Stimulated activated CD4-positive, alpha-beta T cell treated with anti-CD3 and anti-CD28 coated beads, Interleukin-1b, Interleukin-23, amount 100 ng/mL, for 48 hours (primary cell): ENCODE measurements at regions not wholly inside any gene's neighbourhood (a gene's known extent, or its start where the extent isn't known, plus 50 kb on each side); places are given as distances from the start of the nearest gene placed in this dataset.

ENCODE experiments used
- DNase-seq: peaks from one replicate; pipeline ENCODE4 v3.0.0-alpha.2; 2020

DNA sequence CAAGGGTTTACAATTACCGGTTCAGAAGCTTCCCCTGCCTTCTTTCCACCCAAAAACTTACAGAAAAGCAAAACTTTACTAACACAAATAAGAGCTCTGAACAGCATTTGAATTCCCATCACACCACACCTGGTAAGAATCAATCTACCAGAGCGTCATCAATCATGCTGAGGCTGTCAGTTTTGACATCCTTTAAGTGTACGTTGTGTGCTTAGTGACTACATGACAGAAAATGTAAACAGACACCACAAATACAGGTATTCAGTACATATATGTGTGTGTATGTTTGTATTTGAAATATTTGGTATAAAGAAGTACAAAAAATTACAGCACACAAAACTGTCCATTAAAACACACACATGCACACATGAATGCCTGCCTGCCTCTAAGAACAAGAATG lies 523.5 kb downstream of the TMEM182 start:
- DNase-seq, result no peak

DNA sequence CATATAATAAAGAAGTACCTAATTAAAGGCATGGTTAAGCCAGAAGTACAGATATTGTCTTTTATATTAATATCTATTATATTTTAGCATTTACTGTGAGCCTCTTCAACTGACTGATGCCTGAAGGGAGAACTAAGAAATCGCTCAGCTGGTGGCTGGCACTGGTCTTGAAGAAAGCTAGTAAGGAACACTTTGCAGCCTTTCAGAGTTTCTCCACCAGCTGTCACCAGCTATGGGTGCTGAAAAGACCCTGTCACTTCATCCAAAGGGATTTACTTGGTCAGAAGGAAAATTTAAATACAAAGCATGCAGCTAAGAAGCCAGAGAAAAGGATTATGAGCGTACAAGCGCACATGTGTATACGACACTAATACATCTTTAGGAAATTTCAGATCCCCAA lies 525.9 kb downstream of the TMEM182 start:
- DNase-seq, result no peak

DNA sequence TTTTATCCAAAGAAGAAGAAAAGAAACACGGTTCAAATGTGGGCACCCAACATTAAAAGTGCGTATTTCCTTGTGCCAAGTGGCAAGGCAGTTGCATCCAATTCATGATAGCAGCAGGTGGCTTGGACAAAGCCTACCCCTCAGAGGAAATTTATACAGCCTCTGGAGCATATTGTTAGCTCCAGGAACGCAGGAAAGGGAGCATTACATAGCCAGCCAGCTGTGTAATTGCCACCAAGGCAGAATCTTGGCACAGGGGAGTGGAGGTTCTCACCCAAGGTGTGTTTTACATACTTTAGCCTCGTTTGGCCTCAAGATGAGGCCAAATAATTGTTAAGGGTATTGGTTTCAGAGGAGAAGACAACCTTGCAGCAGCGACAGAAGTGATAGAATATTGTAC lies 526.9 kb downstream of the TMEM182 start:
- no peak for DNase-seq

DNA sequence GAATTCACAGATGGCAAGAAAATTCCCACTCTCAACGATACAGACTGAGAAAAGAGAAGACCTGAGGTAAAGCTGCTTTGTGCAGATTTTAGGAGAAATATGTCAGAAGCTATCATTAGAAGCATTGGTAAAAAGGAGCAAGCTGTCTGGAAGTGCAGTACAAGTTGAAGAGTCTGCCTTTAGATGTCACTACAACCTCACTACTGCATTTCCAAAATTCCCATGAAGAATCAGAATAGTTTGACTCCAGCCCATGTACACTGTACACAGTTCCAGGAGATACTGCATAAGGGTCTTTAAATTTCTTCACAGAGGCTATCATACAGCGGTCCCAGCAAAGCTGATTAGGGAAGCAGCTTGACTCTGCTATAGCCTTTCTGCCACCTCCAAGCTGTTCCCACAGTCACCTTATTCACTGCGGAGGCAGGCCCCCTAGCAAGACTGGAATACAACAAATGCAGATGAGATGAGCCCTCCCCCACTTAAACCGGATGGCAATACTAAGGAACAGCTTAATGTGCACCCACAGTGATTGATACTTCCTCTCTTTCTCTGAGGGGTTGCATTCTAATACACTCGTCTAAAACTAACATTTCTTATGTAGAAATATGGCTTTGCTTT lies 527.4 kb downstream of the TMEM182 start:
- DNase-seq, result no peak

DNA sequence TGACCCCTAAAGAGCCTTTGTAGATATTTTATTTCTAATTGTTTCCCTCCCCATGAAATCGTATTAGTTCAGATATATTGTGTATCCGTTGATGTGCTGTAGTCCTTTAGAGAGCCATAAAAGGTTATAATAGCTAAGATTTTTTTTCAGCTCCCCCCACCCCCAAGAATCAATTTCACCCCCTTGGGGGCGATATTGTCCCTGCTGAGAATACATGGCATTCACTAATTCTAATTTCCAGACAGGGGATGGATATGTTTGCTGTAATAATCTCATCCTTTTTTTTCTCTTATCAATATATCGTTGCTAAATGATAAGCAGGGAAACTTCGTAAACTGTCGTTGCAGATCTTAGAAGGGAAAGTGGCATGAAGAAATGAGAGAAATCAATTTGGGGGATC lies 530.7 kb downstream of the TMEM182 start:
- DNase-seq, result no peak

DNA sequence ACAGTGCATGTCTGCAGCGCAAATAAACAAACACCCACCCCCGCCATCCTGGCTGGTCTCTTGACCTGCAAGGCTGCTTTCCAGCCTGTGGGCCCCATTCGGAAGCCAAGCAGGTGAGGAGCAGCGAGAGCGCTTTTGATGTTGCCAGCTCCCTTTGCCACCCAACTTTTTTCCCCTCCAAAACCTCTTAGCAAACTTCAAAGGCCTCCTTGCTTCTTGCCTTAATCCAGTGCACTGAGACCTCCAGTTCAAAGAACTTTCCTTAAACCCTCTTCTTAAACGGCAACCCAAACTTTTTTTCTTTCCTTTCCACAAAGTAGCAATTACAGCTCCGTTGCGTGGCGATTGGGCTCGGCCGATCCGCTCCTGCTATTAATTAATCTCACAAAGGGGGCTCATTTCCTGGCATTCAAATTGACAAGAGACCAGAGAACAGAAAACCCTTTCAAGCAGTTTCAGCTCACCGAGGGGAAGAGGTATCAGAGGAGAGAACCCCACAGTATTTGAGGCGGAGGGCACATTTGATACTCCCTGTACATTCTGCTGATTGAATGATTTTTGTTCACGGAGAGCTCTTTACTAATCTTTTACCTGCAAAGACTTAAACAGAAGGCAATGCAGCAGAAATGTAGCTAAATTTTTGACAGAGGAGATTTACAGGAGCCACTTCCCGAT lies 531.4 kb downstream of the TMEM182 start:
- no peak for DNase-seq

DNA sequence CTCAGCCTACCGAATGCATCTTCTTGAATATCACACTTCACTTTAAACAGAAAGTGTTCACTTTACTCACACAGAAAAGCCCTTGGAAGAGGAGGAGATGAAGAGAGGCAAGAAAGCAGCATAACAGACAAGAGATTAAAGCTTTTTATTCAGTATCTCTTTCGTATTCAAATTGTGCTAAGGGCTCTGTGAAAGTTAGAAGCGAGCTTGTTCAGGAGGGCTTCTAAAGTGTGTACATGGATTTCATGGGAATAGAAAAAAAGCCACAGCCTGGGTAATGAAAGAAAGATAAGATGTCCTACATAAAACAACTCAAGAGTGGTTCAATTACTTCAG lies 531.9 kb downstream of the TMEM182 start:
- no peak for DNase-seq

DNA sequence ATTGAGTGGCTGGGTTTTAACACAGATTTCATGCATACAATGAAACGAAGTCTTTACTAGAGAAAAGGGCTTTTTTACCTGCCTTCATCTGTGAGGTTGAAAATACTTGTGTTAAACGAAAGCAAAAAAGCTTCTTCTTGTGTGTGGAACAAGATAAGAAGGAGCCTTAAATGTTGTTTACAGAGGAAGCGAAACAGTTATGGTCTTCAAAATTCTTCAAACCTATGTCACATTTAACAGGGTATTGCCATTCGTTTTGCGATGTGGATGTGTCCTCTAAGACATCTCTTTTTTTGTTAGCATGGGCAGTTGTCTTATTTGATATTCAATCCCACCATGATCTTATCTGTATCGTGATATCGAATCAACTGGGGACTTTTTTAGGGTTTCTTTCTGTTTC lies 532.6 kb downstream of the TMEM182 start:
- no peak for DNase-seq

DNA sequence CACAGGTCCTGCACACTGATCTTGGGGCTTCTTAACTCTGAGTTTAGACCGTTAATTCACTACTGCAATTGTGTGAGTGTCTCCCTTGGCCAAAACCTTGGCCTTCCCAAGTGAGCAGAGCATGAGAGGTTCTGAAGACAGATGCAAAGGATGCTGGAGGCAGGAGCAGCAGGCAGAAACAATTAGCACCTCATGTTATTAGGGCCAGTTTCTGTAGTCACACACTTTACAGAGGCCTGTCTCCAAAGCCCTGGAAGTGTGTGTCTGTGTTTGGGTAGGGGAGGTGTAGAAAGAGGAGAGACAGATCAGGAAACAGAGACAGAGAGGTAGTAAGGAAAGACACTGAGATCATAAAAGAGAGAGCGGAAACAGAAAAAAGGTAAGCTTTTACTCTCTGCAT lies 533.8 kb downstream of the TMEM182 start:
- DNase-seq, result no peak

DNA sequence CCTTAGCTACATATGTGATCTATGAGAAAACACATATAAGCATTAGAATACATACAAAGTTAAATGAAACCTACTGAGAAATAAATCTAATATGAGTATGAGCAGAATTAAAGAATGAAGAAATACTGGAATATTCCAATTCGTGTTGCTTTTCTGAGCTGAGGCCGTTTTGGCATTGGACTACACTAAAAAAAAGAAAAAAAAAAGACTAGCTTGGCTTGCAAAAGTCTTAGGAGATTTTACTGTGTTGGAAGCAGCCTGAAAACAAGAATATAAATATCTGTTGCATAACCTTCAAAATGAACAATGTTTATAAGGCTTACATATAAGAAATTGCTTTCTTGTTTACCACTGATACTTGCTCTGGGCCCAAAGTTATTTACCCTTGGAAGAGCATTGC lies 562.8 kb downstream of the TMEM182 start:
- DNase-seq, result no peak

DNA sequence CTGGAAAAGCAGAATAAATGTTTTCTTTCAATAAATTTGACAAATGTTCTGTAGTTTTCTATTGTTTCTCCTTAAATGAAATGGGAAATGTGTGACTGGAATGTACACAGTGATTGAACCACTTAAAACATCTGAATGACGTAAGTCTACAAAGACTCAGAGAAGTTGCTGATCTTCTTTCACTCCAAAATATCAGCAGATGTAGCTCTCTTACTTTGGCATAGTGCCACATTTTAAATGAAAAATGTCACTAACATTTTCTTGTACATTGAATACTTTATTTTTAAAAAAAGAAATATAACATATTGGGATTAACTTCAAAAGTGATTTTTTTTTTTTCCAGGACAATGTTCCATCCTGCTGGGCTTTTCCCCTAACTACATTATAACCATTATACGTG lies 565.6 kb downstream of the TMEM182 start:
- no peak for DNase-seq

DNA sequence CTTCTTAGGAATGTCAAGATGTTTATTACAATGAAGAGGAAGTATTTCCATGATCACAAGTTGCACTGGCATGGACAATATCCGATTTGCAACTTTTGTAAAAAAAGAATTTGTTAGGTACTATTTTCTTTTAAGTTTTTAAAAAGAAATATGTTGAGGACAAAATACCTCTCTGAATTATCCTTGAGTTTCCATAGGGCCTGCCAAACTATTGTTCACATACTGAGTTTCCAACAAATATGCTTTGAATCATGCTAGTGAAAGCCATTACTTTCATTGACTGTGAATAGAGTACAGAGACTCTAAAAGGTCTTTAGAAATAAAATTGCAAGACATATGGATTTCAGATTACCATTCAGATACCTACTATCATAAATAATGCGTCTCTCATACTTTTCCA lies 566.1 kb downstream of the TMEM182 start:
- no peak for DNase-seq

DNA sequence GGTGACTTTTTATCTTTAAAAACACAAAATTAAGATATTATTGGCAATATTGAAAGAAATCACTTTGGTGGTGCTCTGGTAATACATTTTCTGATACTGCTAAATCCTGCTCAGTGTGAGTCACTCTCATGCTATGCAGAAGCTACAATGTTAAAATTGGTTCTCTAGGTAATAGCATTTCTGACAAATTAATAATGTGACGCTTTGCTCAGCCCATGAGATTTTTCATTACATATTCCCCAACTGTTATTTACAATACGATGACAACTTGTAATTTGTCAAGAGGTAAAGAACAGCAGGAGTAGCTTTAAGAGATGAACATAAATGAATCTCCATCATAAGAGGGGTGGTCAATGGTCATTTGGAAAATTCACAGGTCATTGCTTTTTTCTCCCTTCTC lies 573.6 kb downstream of the TMEM182 start:
- DNase-seq, result no peak

DNA sequence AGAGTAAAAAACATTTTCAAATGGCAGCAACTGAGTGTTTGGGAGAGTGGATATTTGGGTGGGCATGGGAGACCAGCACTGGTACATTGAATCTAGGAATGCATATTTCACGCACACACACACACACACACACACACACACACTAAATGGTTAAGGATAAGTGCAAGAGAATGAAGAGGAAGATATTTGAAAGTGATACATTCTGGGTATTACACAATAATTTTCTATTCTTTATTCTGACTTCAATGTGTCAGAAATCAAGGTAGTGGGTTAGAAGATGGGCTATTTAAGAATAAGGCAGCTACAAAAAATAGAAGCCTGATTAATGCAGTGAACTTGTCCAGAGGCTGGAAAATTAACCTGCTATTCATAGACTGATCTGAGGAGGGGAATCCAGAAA lies 577.0 kb downstream of the TMEM182 start:
- no peak for DNase-seq

DNA sequence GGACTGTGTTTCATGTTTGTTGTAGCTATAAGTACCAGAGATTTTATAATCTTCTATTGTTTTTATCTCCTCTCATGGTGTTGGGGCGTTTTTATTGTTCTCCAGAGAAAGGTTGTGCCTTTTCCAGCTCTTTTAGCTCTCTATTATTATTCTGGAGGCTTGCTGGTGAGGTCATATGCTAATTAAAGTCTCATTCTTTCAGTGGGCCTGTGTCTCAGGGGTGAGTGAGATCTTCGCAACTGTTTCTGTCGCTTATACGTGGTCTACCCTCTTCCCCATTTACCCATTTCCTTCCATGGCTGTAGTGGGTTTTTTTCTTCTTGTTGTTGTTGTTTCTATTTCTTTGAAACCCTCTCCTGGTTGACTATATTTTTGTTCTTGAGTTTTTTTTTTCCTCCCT lies 584.9 kb downstream of the TMEM182 start:
- no peak for DNase-seq

DNA sequence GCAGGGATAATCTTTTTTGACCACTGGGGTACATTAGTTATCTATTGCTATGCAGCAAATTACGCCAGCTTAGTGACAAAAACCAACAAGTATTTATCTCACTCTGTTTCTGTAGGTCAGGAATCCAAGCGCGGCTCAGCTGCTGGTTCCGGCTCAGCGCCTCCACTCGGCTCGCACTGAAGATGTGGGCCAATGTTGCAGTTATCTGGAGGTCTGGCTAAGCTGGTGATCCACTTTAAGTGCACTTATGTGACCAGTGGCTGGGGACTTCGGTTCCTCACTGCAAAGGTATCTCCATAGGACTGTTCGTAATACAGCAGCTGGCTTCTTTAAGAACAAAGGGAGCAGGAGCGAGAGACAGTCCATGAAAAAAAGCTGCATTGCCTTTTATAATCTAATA lies 591.9 kb downstream of the TMEM182 start:
- no peak for DNase-seq

DNA sequence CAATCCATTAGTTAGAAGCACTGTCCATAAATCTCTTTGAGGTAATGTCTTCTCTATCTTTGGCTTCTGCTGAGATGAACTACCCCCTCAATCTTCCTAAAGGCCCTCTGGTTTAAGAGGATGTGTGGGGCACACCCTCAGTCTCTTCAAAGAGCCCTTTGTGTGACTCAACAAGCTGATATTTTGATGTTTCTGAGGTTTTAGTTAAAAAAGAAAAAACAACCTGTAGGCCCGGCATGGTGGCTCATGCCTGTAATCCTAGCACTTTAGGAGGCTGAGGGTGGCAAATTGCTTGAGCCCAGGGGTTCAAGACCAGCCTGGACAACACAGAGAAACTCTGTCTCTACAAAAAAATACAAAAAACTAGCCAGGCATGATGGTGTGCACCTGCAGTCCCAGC lies 593.5 kb downstream of the TMEM182 start:
- DNase-seq, result no peak

DNA sequence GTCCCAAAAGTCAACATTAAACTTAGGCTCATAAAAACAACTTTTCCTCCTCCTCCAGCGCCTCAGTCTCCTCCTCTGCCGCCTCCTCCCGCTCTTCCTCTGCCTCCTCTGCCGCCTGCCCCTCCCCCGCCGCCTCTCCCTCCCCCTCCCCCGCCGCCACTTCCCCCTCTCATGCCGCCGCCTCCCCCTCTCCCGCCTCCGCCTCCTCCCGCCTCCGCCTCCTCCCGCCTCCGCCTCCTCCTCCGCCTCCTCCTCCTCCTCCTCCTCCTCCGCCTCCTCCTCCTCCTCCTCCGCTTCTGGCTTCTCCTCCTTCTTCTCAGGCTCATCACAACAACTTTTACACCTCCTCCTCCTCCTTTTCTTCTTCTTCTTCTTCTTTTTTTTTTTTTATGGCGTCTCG lies 599.9 kb downstream of the TMEM182 start:
- DNase-seq, result no peak

DNA sequence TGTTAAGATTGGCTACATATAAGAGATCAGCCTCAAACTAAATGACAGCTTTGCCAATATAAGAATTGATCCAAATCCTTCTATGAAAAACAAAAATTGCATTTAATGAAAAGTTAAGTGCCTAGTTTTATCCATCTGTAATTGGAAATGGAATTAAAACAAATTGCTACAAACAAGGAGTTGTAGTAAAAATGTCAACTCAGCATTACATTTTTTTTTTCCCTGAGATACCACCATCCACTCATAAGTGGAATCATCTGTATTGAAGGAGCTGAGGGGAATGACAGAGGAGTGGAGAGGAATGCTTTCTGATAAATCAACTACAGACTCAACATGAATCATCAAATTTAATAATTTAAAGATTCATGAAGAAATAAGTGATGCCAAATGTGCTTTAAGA lies 601.8 kb downstream of the TMEM182 start:
- DNase-seq, result no peak

DNA sequence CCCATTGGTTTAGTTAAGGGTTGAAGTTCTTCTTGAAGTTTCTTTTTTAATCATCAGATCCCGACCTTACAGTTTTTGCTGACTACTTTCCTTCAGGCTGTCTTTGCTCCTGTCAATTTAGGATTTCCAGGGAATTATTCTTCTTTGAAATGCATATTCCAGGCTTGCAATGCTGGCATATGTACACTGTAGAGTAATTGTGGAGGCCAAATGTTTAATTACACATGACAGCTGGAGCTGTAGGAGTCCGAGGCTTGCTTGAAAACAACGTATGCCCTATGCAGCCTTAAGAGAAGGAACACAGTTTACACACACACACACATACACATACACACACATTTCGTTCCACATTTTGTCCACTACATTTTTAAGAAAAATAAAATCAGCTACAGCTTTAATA lies 602.3 kb downstream of the TMEM182 start:
- no peak for DNase-seq

DNA sequence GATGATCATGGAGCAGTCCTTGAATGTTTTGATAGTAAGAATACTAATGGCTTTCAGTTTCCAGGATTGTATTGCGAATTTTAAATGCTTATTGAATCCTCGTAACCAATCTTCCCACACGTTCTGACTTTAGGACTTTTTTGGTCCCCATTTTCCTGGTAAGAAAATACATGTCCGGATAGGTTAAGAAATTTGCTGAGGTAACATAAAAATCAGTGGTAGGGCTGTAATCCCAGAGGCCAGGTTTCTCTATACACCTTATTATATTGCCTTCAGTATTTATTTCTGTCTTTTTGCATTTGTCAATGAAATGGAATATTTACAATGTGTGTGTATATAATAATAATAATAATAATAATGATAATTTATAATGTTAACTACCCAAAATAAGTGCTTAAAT lies 603.2 kb downstream of the TMEM182 start:
- DNase-seq, result no peak

DNA sequence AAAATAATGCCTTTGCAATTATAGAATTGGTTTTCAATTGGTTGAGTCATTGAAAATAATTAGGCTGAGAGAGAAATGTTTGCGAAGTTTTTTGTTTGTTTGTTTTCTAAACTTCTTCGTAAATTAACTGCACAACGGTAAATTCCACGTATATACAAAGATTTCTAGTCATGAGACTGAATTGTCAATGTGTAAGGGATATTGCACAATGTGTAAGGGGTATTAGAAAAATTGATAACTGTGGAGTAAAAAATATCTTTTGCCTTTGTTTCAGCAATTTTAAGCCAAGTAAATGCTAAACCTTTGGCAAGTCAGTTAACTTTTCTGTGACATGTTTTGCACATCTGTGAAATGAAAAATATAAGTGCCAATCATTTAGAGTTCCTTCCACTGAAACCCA lies 606.0 kb downstream of the TMEM182 start:
- DNase-seq, result no peak

DNA sequence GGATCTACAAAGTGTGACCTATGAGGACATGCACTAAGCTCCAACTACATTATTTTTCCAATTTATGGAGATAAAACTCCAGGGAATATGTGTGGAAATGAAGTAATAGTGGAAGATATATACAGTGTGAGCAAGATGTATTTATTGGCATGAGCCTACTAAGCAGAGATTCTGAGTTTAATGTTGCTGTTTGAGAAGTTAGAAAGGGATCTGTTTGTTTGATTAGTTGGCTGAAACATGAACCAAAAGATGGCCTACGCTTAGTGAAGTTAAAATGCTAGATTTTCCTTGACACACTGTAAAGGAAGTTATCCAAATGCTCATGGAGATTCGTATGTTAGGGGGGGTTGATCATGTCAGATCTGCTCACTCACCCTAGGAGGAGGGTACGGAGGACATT lies 621.7 kb downstream of the TMEM182 start:
- no peak for DNase-seq

DNA sequence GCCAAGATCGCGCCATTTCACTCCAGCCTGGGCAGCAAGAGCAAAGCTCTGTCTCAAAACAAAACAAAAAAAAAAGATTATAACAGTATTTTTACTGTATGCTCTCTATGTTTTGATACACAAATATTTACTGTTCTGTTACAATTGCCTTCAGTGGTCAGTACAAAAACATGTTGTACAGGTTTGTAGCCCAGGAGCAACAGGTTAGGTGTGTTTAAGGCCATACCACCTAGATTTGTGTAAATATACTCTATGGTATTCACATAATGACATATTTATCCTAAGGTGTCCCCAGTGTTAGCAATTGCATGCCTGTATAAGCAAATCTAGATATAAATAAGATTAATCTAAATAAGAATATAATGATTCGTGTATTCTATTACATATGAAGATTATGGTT lies 625.0 kb downstream of the TMEM182 start:
- DNase-seq, result no peak

DNA sequence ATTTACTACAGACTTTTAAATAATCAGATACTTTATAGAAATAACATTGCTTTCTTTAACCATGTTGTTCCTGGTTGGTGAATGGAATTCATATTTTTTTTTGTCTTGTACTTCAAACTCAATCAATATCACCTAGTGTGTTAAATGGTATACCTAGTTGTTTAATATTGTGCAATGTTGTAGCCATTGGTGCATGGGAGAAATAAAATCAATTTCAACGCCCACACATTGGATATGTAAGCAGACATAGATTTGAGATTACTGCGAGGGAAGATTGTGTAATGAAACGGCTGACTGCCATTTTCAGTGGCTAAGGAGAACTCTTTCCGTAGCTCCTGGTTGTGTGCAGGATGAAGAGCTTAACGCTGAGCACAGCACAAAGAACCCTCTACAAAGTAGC lies 626.1 kb downstream of the TMEM182 start:
- DNase-seq, result no peak

DNA sequence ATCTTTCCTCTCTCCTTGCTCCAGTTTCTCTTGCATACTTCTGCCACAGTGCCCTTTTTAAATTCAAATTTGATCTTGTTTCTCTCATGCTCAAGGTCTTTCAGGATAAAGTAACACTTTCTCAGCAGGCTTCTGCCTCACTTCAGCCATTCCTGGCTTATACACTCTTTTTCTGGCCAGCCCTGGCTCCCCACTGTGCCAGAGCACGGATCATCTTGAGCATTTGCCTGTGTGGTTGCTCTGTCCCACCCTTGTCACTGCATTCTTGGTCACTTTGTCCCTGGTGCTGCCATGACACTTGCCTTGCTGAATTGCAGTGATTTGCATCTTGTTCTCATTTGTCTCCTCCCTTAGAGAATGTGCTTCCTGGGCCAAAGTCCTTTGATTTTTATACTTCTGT lies 634.3 kb downstream of the TMEM182 start:
- no peak for DNase-seq
